GM23248 (cell line): ENCODE measurements at regions not wholly inside any gene's neighbourhood (a gene's known extent, or its start where the extent isn't known, plus 50 kb on each side); places are given as distances from the start of the nearest gene placed in this dataset.

Experiments used
- EZH2 ChIP-seq: fragments of 200-600 bp; sonication (generic); IDR thresholded peaks from 2 replicates; pipeline ENCODE4 v1.6.1; 2018; ENCODE audit warnings: antibody characterized with exemption, mild to moderate bottlenecking; ENCODE audit not compliant: insufficient read depth, poor library complexity, severe bottlenecking
- EZH2phosphoT487 ChIP-seq: fragments of 200-600 bp; sonication (generic); IDR thresholded peaks from 2 replicates; pipeline ENCODE4 v1.6.1; 2018; ENCODE audit warnings: antibody characterized with exemption, moderate library complexity, mild to moderate bottlenecking, low read depth; ENCODE audit not compliant: insufficient read depth

- no peak for TF ChIP-seq EZH2
- no peak for TF ChIP-seq EZH2phosphoT487
Measured at GRCh38 chr7:25770670-25771069, 381.3 kb upstream of the NFE2L3 start.
